ENCODE measurements at regions not wholly inside any gene's neighbourhood (a gene's known extent, or its start where the extent isn't known, plus 50 kb on each side); places are given as distances from the start of the nearest gene placed in this dataset.

GRCh38 chr19:31046024-31046423 lies 303.2 kb downstream of the TSHZ3 start:
- no peaks in the 10 kb centered on the region for H3K4me1 ChIP-seq (ENCODE audit: insufficient read depth, low read length, poor library complexity, severe bottlenecking)
- no peaks in the 10 kb centered on the region for H3K9me2 ChIP-seq (ENCODE audit: insufficient read depth, low read length)
- no peak overlapping the region for H3K4me2 ChIP-seq (ENCODE audit: low read length)
- ChIA-PET CTCF (ENCODE audit: unreplicated experiment) (no interaction called here), POLR2A (no interaction called here)
- TF ChIP-seq EZH2phosphoT487 (IDR thresholded peaks at IDR 0.05; ENCODE audit: borderline replicate concordance, low read depth, low read length) (no peak), CTCF (conservative IDR thresholded peaks at IDR 0.05; ENCODE audit: low read length) (no peak)
- H4K20me1 ChIP-seq (ENCODE audit: insufficient read depth, low read length), result no peaks in the 10 kb centered on the region
- DNase-seq (ENCODE audit: low spot score), result no peak
- no TSS peak for BruUV-seq (replicated peaks)
- H3K27ac ChIP-seq (ENCODE audit: low read depth, low read length, poor library complexity, severe bottlenecking), result no peak overlapping the region
- no peaks in the 10 kb centered on the region for H3K9me3 ChIP-seq (ENCODE audit: low read length)
- no peak overlapping the region for H2AFZ ChIP-seq (ENCODE audit: low read length)
- no peak overlapping the region for H3K4me3 ChIP-seq (ENCODE audit: low read depth, low read length, poor library complexity, severe bottlenecking)
- intact Hi-C loops (cut with micrococcal nuclease; ENCODE audit: unreplicated experiment), result no loop called here
- no peaks in the 10 kb centered on the region for H3K79me2 ChIP-seq (ENCODE audit: insufficient read depth, low read depth, low read length)
- no peaks in the 10 kb centered on the region for H3K36me3 ChIP-seq (ENCODE audit: insufficient read depth, low read length)

GRCh38 chr19:31041461-31041860 lies 307.8 kb downstream of the TSHZ3 start:
- H3K9me3 ChIP-seq (ENCODE audit: low read length), result no peaks in the 10 kb centered on the region
- H3K79me2 ChIP-seq (ENCODE audit: insufficient read depth, low read depth, low read length), result no peaks in the 10 kb centered on the region
- no peak overlapping the region for H2AFZ ChIP-seq (ENCODE audit: low read length)
- TF ChIP-seq CTCF (conservative IDR thresholded peaks at IDR 0.05; ENCODE audit: low read length) (no peak), EZH2phosphoT487 (IDR thresholded peaks at IDR 0.05; ENCODE audit: borderline replicate concordance, low read depth, low read length) (no peak)
- H4K20me1 ChIP-seq (ENCODE audit: insufficient read depth, low read length), result no peaks in the 10 kb centered on the region
- intact Hi-C loops (cut with micrococcal nuclease; ENCODE audit: unreplicated experiment), result no loop called here
- ChIA-PET POLR2A (interaction anchor here (0.8 kb wide), 1 partner anchor 94 kb away, joined by 3 read pairs; no protein-coding TSS in a partner anchor), CTCF (ENCODE audit: unreplicated experiment) (no interaction called here)
- BruUV-seq (replicated peaks), result no TSS peak
- H3K27ac ChIP-seq (ENCODE audit: low read depth, low read length, poor library complexity, severe bottlenecking), result no peak overlapping the region
- H3K4me2 ChIP-seq (ENCODE audit: low read length), result no peak overlapping the region
- no peak overlapping the region for H3K4me3 ChIP-seq (ENCODE audit: low read depth, low read length, poor library complexity, severe bottlenecking)
- no peak for DNase-seq (ENCODE audit: low spot score)
- no peaks in the 10 kb centered on the region for H3K4me1 ChIP-seq (ENCODE audit: insufficient read depth, low read length, poor library complexity, severe bottlenecking)
- H3K9me2 ChIP-seq (ENCODE audit: insufficient read depth, low read length), result no peaks in the 10 kb centered on the region
- H3K36me3 ChIP-seq (ENCODE audit: insufficient read depth, low read length), result no peaks in the 10 kb centered on the region

- BruUV-seq (replicated peaks), result no TSS peak
- CTCF ChIA-PET (ENCODE audit: unreplicated experiment), result no interaction called here
- no peak for DNase-seq (ENCODE audit: low spot score)
- Histone ChIP-seq H2AFZ (ENCODE audit: low read length) (no peak overlapping the region), H3K4me1 (ENCODE audit: insufficient read depth, low read length, poor library complexity, severe bottlenecking) (no peaks in the 10 kb centered on the region), H4K20me1 (ENCODE audit: insufficient read depth, low read length) (no peaks in the 10 kb centered on the region), H3K4me2 (ENCODE audit: low read length) (no peak overlapping the region), H3K79me2 (ENCODE audit: insufficient read depth, low read depth, low read length) (no peaks in the 10 kb centered on the region), H3K9me3 (ENCODE audit: low read length) (no peaks in the 10 kb centered on the region), H3K36me3 (ENCODE audit: insufficient read depth, low read length) (no peaks in the 10 kb centered on the region), H3K9me2 (ENCODE audit: insufficient read depth, low read length) (no peaks in the 10 kb centered on the region), H3K4me3 (ENCODE audit: low read depth, low read length, poor library complexity, severe bottlenecking) (no peak overlapping the region), H3K27ac (ENCODE audit: low read depth, low read length, poor library complexity, severe bottlenecking) (no peak overlapping the region)
- no peak for TF ChIP-seq CTCF (conservative IDR thresholded peaks at IDR 0.05; ENCODE audit: low read length)
- TF ChIP-seq EZH2phosphoT487 (IDR thresholded peaks at IDR 0.05; ENCODE audit: borderline replicate concordance, low read depth, low read length), result no peak
- intact Hi-C loops (cut with micrococcal nuclease; ENCODE audit: unreplicated experiment), result no loop called here
- POLR2A ChIA-PET, result no interaction called here
Observed at GRCh38 chr19:31039151-31039550, 310.1 kb downstream of the TSHZ3 start.
